GM21381 (cell line): ENCODE measurements at regions not wholly inside any gene's neighbourhood (a gene's known extent, or its start where the extent isn't known, plus 50 kb on each side); places are given as distances from the start of the nearest gene placed in this dataset.

ENCODE experiments used
- ATAC-seq: cut with Tn5 transposase; IDR thresholded peaks from one replicate; pipeline ENCODE4 v1.9.1; 2021; ENCODE audit warnings: mild to moderate bottlenecking, moderate library complexity; ENCODE audit not compliant: unreplicated experiment

GRCh38 chr6:105509506-105510331, 106.8 kb upstream of the PREP start:
- ATAC-seq, result no peak

GRCh38 chr6:105507811-105508210, 104.9 kb upstream of the PREP start:
- ATAC-seq, result no peak

- ATAC-seq, result no peak
These were observed 101.8 kb upstream of the PREP start for GRCh38 chr6:105504706-105505105.

GRCh38 chr6:105503641-105504040, 100.8 kb upstream of the PREP start:
- ATAC-seq, result no peak

- no peak for ATAC-seq
These were observed 99.0 kb upstream of the PREP start for GRCh38 chr6:105501826-105502344.

GRCh38 chr6:105501246-105501645, 98.4 kb upstream of the PREP start:
- ATAC-seq, result no peak

GRCh38 chr6:105500693-105501092, 97.8 kb upstream of the PREP start:
- no peak for ATAC-seq

- ATAC-seq, result no peak
These were observed 97.0 kb upstream of the PREP start for GRCh38 chr6:105499931-105500330.

- no peak for ATAC-seq
These were observed 96.4 kb upstream of the PREP start for GRCh38 chr6:105499136-105499870.

- no peak for ATAC-seq
These were observed 94.7 kb upstream of the PREP start for GRCh38 chr6:105497549-105497948.

- no peak for ATAC-seq
These were observed 92.6 kb upstream of the PREP start for GRCh38 chr6:105495515-105495914.

GRCh38 chr6:105494688-105495087, 91.8 kb upstream of the PREP start:
- no peak for ATAC-seq

GRCh38 chr6:105493736-105494135, 90.9 kb upstream of the PREP start:
- no peak for ATAC-seq

GRCh38 chr6:105492706-105493673, 90.1 kb upstream of the PREP start:
- ATAC-seq, result peak; percentile 79

- no peak for ATAC-seq
These were observed 86.3 kb upstream of the PREP start for GRCh38 chr6:105489216-105489530.

GRCh38 chr6:105488516-105489215, 85.8 kb upstream of the PREP start:
- no peak for ATAC-seq

GRCh38 chr6:105487040-105487790, 84.3 kb upstream of the PREP start:
- ATAC-seq, result no peak

GRCh38 chr6:105485456-105485855, 82.6 kb upstream of the PREP start:
- peak; percentile 42 for ATAC-seq

GRCh38 chr6:105484238-105485161, 81.6 kb upstream of the PREP start:
- ATAC-seq, result no peak
